GM19025 (cell line): ENCODE measurements at regions not wholly inside any gene's neighbourhood (a gene's known extent, or its start where the extent isn't known, plus 50 kb on each side); places are given as distances from the start of the nearest gene placed in this dataset.

Experiments
- ATAC-seq: cut with Tn5 transposase; IDR thresholded peaks from one replicate; pipeline ENCODE4 v1.9.1; 2021; ENCODE audit warnings: mild to moderate bottlenecking, low read depth, moderate library complexity; ENCODE audit not compliant: unreplicated experiment

GRCh38 chr21:16838331-16838730, 674.5 kb upstream of the CXADR start:
- ATAC-seq, result no peak

- ATAC-seq, result no peak
These were observed 672.3 kb upstream of the CXADR start for GRCh38 chr21:16840538-16840937.

GRCh38 chr21:16841975-16842695, 670.7 kb upstream of the CXADR start:
- no peak for ATAC-seq

- no peak for ATAC-seq
These were observed 670.2 kb upstream of the CXADR start for GRCh38 chr21:16842696-16843035.

GRCh38 chr21:16847211-16847610, 665.6 kb upstream of the CXADR start:
- ATAC-seq, result no peak

GRCh38 chr21:16851054-16851453, 661.8 kb upstream of the CXADR start:
- no peak for ATAC-seq

- no peak for ATAC-seq
These were observed 657.6 kb upstream of the CXADR start for GRCh38 chr21:16855164-16855667.

- no peak for ATAC-seq
These were observed 649.4 kb upstream of the CXADR start for GRCh38 chr21:16863362-16863905.

- ATAC-seq, result no peak
These were observed 648.9 kb upstream of the CXADR start for GRCh38 chr21:16863908-16864307.

GRCh38 chr21:16865632-16866031, 647.2 kb upstream of the CXADR start:
- ATAC-seq, result no peak

- ATAC-seq, result no peak
These were observed 646.0 kb upstream of the CXADR start for GRCh38 chr21:16866851-16867250.

GRCh38 chr21:16870103-16870502, 642.7 kb upstream of the CXADR start:
- no peak for ATAC-seq

- no peak for ATAC-seq
These were observed 640.2 kb upstream of the CXADR start for GRCh38 chr21:16872616-16873015.

GRCh38 chr21:16873176-16873575, 639.7 kb upstream of the CXADR start:
- ATAC-seq, result no peak

GRCh38 chr21:16873596-16873995, 639.2 kb upstream of the CXADR start:
- no peak for ATAC-seq

- ATAC-seq, result no peak
These were observed 633.4 kb upstream of the CXADR start for GRCh38 chr21:16879479-16879878.

GRCh38 chr21:16891821-16892220, 621.0 kb upstream of the CXADR start:
- ATAC-seq, result no peak

- no peak for ATAC-seq
These were observed 612.2 kb upstream of the CXADR start for GRCh38 chr21:16900685-16901084.

- ATAC-seq, result no peak
These were observed 604.8 kb upstream of the CXADR start for GRCh38 chr21:16908077-16908476.

- ATAC-seq, result no peak
These were observed 602.2 kb upstream of the CXADR start for GRCh38 chr21:16910435-16911165.

GRCh38 chr21:16911166-16911607, 601.7 kb upstream of the CXADR start:
- ATAC-seq, result no peak

GRCh38 chr21:16912075-16912474, 600.8 kb upstream of the CXADR start:
- ATAC-seq, result no peak
